Endothelial cell of umbilical vein (primary cell): ENCODE measurements at regions not wholly inside any gene's neighbourhood (a gene's known extent, or its start where the extent isn't known, plus 50 kb on each side); places are given as distances from the start of the nearest gene placed in this dataset.

Experiments used
- BruUV-seq: library from RNA; stranded (reverse); fragments of 400-500 nt; replicated peaks from 2 replicates; lab custom pipeline; 2021; lab: Mats Ljungman, UMichigan
- CTCF ChIA-PET: fragments of 300-600, 350-600 bp; sonication (Branson Sonifier 250); formaldehyde crosslinking; loops from one replicate; lab custom pipeline; 2021; ENCODE audit warnings: antibody characterized with exemption, inconsistent platforms; lab: Charles Lee
- POLR2A ChIA-PET: fragments of 300-600, 350-600 bp; sonication (Branson Sonifier 250); formaldehyde crosslinking; loops from one replicate; lab custom pipeline; 2021; ENCODE audit warnings: antibody characterized with exemption, inconsistent platforms; lab: Charles Lee
- DNase-seq: peaks from one replicate; pipeline ENCODE4 v3.0.0-alpha.2; 2011; ENCODE audit warnings: low read depth, low spot score
- FAIRE-seq: peaks from 2 replicates; lab custom pipeline; 2011; peaks lifted over from hg19 to GRCh38; lab: Jason Lieb, UNC
- H2AFZ ChIP-seq: 2 replicates; pipeline ENCODE4 v1.6.0; 2012; ENCODE audit warnings: low read depth, low read length, control low read depth, inconsistent platforms
- H3K27ac ChIP-seq: 2 replicates; pipeline ENCODE4 v1.5.1; 2011; ENCODE audit warnings: low read depth, mild to moderate bottlenecking, control low read depth, low read length, moderate library complexity; ENCODE audit not compliant: insufficient read depth
- H3K27me3 ChIP-seq, 2 experiments: 2 replicates each; pipeline versions ENCODE4 v1.6.0 to v1.6.1; 2011; ENCODE audit warnings: low read length in 2 of 2, mixed read lengths in 1 of 2; ENCODE audit not compliant: control insufficient read depth in 2 of 2, insufficient read depth in 2 of 2
- H3K36me3 ChIP-seq, 2 experiments: 2 replicates in 1 of 2; 3 replicates in 1 of 2; pipeline ENCODE4 v1.5.1; 2011; ENCODE audit warnings: low read length in 2 of 2, mild to moderate bottlenecking in 1 of 2, moderate library complexity in 1 of 2; ENCODE audit not compliant: control insufficient read depth in 2 of 2, insufficient read depth in 2 of 2; ENCODE audit errors: extremely low read depth in 1 of 2
- H3K4me1 ChIP-seq: 3 replicates; pipeline ENCODE4 v1.5.1; 2011; ENCODE audit warnings: mild to moderate bottlenecking, low read length; ENCODE audit not compliant: control insufficient read depth, insufficient read depth; ENCODE audit errors: extremely low read depth
- H3K4me2 ChIP-seq: 2 replicates; pipeline ENCODE4 v1.6.1; 2011; ENCODE audit warnings: low read length, control low read depth, mixed read lengths; ENCODE audit not compliant: insufficient read depth
- H3K4me3 ChIP-seq, 3 experiments: fragments of 200-600 bp in 1 of 3; sonication (generic), shearing (Covaris generic) in 1 of 3; replicated peaks in 1 of 3; 2 replicates each; pipeline ENCODE4 v1.5.1; 2011 to 2016; ENCODE audit warnings: control low read depth in 3 of 3, low read length in 3 of 3, mild to moderate bottlenecking in 2 of 3, inconsistent platforms in 1 of 3, low read depth in 1 of 3, moderate library complexity in 1 of 3; ENCODE audit not compliant: insufficient read depth in 1 of 3
- H3K79me2 ChIP-seq: 2 replicates; pipeline ENCODE4 v1.6.0; 2012; ENCODE audit warnings: low read length, inconsistent platforms; ENCODE audit not compliant: control insufficient read depth, insufficient read depth
- H3K9ac ChIP-seq: replicated peaks from 2 replicates; pipeline ENCODE3; 2011; ENCODE audit warnings: low read length, control low read depth; ENCODE audit not compliant: insufficient read depth; ENCODE audit errors: extremely low read depth
- H3K9me1 ChIP-seq: replicated peaks from 3 replicates; pipeline ENCODE4 v1.6.0; 2011; ENCODE audit warnings: mild to moderate bottlenecking, low read length; ENCODE audit not compliant: control insufficient read depth, insufficient read depth; ENCODE audit errors: extremely low read depth
- H3K9me3 ChIP-seq: replicated peaks from 2 replicates; pipeline ENCODE4 v1.5.1; 2012; ENCODE audit warnings: low read length, inconsistent platforms; ENCODE audit not compliant: control insufficient read depth, insufficient read depth
- H4K20me1 ChIP-seq: replicated peaks from 2 replicates; pipeline ENCODE3; 2011; ENCODE audit warnings: mild to moderate bottlenecking, low read length; ENCODE audit not compliant: control insufficient read depth, insufficient read depth; ENCODE audit errors: extremely low read depth
- EZH2 ChIP-seq: IDR thresholded peaks from 2 replicates; pipeline ENCODE4 v1.6.1; 2012; ENCODE audit warnings: borderline replicate concordance, low read depth, mild to moderate bottlenecking, moderate library complexity, low read length, inconsistent platforms; ENCODE audit not compliant: severe bottlenecking
- FOS ChIP-seq: IDR thresholded peaks from 2 replicates; pipeline ENCODE4 v1.6.1; 2011; ENCODE audit warnings: mild to moderate bottlenecking, low read length, moderate library complexity, borderline replicate concordance; ENCODE audit not compliant: insufficient read depth
- GATA2 ChIP-seq: IDR thresholded peaks from 2 replicates; pipeline ENCODE4 v1.7.0; 2011; ENCODE audit warnings: low read depth, mild to moderate bottlenecking, moderate library complexity, mixed read lengths, low read length; ENCODE audit not compliant: insufficient read length, insufficient read depth
- JUN ChIP-seq: IDR thresholded peaks from 2 replicates; pipeline ENCODE4 v1.6.1; 2011; ENCODE audit warnings: borderline replicate concordance, low read depth; ENCODE audit not compliant: insufficient read length, insufficient read depth
- MYC ChIP-seq: IDR thresholded peaks from one replicate; pipeline ENCODE4 v1.6.1; 2011; ENCODE audit warnings: mild to moderate bottlenecking, low read depth, low read length
- POLR2A ChIP-seq: IDR thresholded peaks from 2 replicates; pipeline ENCODE4 v1.6.1; 2012; ENCODE audit warnings: low read depth, mild to moderate bottlenecking, control low read depth, low read length
- POLR2AphosphoS5 ChIP-seq: IDR thresholded peaks from 2 replicates; pipeline ENCODE4 v1.6.1; 2012; ENCODE audit warnings: low read depth, mild to moderate bottlenecking, control low read depth, low read length, moderate library complexity; ENCODE audit not compliant: insufficient read depth
- dilution Hi-C: fragments of 300-500 bp; cut with MboI; formaldehyde crosslinking; loops from one replicate; pipeline ENCODE4 v1.15.0; 2019; ENCODE audit warnings: low sequenced_read_pairs; ENCODE audit not compliant: extremely low pct_ligation_motif_present
- intact Hi-C: fragments of 100-400 bp; cut with micrococcal nuclease; formaldehyde crosslinking; loops from one replicate; pipeline ENCODE4 v1.10.0; 2022
- TF ChIP-seq, protein P1 (sequence below), 2 donors: IDR thresholded peaks; 1 replicate in 1 of 2; 2 replicates in 1 of 2; pipeline ENCODE4 v1.5.1; 2011; ENCODE audit warnings: low read length in 2 of 2, mild to moderate bottlenecking in 2 of 2, moderate library complexity in 2 of 2, control low read depth in 1 of 2, inconsistent platforms in 1 of 2, low read depth in 1 of 2; ENCODE audit not compliant: insufficient read depth in 1 of 2; ENCODE audit errors: extremely low read depth in 1 of 2
- TF ChIP-seq, protein P2 (sequence below): IDR thresholded peaks from 2 replicates; pipeline ENCODE4 v1.6.1; 2011; ENCODE audit not compliant: insufficient read depth, insufficient read length

DNA sequence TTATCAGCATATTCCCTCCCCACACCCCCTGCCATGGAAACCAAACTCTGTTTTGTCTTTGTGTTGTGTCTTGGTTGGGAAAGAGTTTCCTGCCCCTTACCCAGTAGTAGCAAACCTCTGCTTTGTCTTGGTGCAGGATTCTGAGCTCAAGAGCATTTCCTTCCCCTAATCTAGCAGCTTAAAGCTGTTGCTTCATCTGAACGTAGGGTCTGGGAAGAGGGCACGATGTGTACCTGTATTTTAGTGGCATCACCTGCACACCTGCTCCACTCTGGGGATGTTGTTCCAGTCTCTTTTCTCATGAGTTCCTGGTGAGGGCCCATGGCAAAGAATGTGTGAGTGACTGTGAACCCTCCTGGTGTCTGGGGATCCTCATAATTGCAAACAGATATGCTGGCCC is 164.7 kb downstream of the SCP2D1 start:
- H3K79me2 ChIP-seq, result no peaks in the 10 kb centered on the region
- no peak overlapping the region for H2AFZ ChIP-seq
- H4K20me1 ChIP-seq, result no peaks in the 10 kb centered on the region
- dilution Hi-C loops, result no loop called here
- H3K4me3 ChIP-seq, result no peak overlapping the region
- H3K27me3 ChIP-seq, result no peaks in the 10 kb centered on the region
- no peaks in the 10 kb centered on the region for H3K36me3 ChIP-seq
- H3K4me2 ChIP-seq, result no peak overlapping the region
- ChIA-PET POLR2A (no interaction called here), CTCF (no interaction called here)
- BruUV-seq, result no TSS peak
- H3K9ac ChIP-seq, result no peak overlapping the region
- no peak for DNase-seq
- TF ChIP-seq GATA2 (no peak), POLR2A (no peak), MYC (no peak), FOS (no peak), POLR2AphosphoS5 (no peak), JUN (no peak), EZH2 (no peak)
- TF ChIP-seq, protein P1, sequence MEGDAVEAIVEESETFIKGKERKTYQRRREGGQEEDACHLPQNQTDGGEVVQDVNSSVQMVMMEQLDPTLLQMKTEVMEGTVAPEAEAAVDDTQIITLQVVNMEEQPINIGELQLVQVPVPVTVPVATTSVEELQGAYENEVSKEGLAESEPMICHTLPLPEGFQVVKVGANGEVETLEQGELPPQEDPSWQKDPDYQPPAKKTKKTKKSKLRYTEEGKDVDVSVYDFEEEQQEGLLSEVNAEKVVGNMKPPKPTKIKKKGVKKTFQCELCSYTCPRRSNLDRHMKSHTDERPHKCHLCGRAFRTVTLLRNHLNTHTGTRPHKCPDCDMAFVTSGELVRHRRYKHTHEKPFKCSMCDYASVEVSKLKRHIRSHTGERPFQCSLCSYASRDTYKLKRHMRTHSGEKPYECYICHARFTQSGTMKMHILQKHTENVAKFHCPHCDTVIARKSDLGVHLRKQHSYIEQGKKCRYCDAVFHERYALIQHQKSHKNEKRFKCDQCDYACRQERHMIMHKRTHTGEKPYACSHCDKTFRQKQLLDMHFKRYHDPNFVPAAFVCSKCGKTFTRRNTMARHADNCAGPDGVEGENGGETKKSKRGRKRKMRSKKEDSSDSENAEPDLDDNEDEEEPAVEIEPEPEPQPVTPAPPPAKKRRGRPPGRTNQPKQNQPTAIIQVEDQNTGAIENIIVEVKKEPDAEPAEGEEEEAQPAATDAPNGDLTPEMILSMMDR (IDR thresholded peaks at IDR 0.05; ENCODE audit: extremely low read depth in 1 of 2, insufficient read depth in 1 of 2, low read depth in 1 of 2, low read length in 2 of 2), result no peak
- TF ChIP-seq, protein P2, sequence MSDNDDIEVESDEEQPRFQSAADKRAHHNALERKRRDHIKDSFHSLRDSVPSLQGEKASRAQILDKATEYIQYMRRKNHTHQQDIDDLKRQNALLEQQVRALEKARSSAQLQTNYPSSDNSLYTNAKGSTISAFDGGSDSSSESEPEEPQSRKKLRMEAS, result no peak
- H3K9me1 ChIP-seq, result no peaks in the 10 kb centered on the region
- H3K27ac ChIP-seq, result no peak overlapping the region
- FAIRE-seq, result no peak
- H3K9me3 ChIP-seq, result peaks cover 3% of the 10 kb centered on the region
- H3K4me1 ChIP-seq, result no peaks in the 10 kb centered on the region
- intact Hi-C loops, result no loop called here
